ENCODE measurements at regions not wholly inside any gene's neighbourhood (a gene's known extent, or its start where the extent isn't known, plus 50 kb on each side); places are given as distances from the start of the nearest gene placed in this dataset.

- no peak for DNase-seq
Observed at GRCh38 chrX:9087271-9088040, 53.5 kb upstream of the FAM9B start.

GRCh38 chrX:9088896-9089295, 55.0 kb upstream of the FAM9B start:
- no peak for DNase-seq

- no peak for DNase-seq
Observed at GRCh38 chrX:9090766-9091165, 56.8 kb upstream of the FAM9B start.

GRCh38 chrX:9091258-9091657, 57.3 kb upstream of the FAM9B start:
- no peak for DNase-seq

GRCh38 chrX:9102956-9103355, 69.0 kb upstream of the FAM9B start:
- DNase-seq = no peak

GRCh38 chrX:9108054-9108453, 74.1 kb upstream of the FAM9B start:
- no peak for DNase-seq

GRCh38 chrX:9110808-9111207, 76.9 kb upstream of the FAM9B start:
- no peak for DNase-seq

- no peak for DNase-seq
Observed at GRCh38 chrX:9114245-9114644, 80.3 kb upstream of the FAM9B start.

GRCh38 chrX:9117851-9118250, 83.9 kb upstream of the FAM9B start:
- DNase-seq = no peak

- no peak for DNase-seq
Observed at GRCh38 chrX:9122519-9123245, 88.8 kb upstream of the FAM9B start.

GRCh38 chrX:9127986-9128385, 94.1 kb upstream of the FAM9B start:
- DNase-seq = no peak

GRCh38 chrX:9130031-9130430, 96.1 kb upstream of the FAM9B start:
- no peak for DNase-seq

- DNase-seq = no peak
Observed at GRCh38 chrX:9131066-9131465, 97.1 kb upstream of the FAM9B start.

GRCh38 chrX:9132036-9132638, 98.2 kb upstream of the FAM9B start:
- no peak for DNase-seq

- peak; percentile 4 for DNase-seq
Observed at GRCh38 chrX:9133426-9133825, 99.5 kb upstream of the FAM9B start.

- DNase-seq = no peak
Observed at GRCh38 chrX:9134366-9134765, 100.4 kb upstream of the FAM9B start.

GRCh38 chrX:9135901-9136510, 102.1 kb upstream of the FAM9B start:
- no peak for DNase-seq

- DNase-seq = no peak
Observed at GRCh38 chrX:9137152-9137551, 103.2 kb upstream of the FAM9B start.

GRCh38 chrX:9141496-9141895, 107.6 kb upstream of the FAM9B start:
- DNase-seq = no peak

GRCh38 chrX:9144701-9145241, 110.8 kb upstream of the FAM9B start:
- DNase-seq = no peak

- DNase-seq = no peak
Observed at GRCh38 chrX:9146657-9147056, 112.7 kb upstream of the FAM9B start.

GRCh38 chrX:9147086-9147485, 113.2 kb upstream of the FAM9B start:
- no peak for DNase-seq

- DNase-seq = no peak
Observed at GRCh38 chrX:9147726-9148125, 113.8 kb upstream of the FAM9B start.

Data from amniotic stem cell (primary cell).